WERI-Rb-1 (cell line): ENCODE measurements at regions not wholly inside any gene's neighbourhood (a gene's known extent, or its start where the extent isn't known, plus 50 kb on each side); places are given as distances from the start of the nearest gene placed in this dataset.

Experiments
- DNase-seq: peaks from one replicate; pipeline ENCODE4 v3.0.0-alpha.2; 2020
- H3K27ac ChIP-seq: fragments of 250-450 bp; sonication (Bioruptor Pico); 2 replicates; pipeline ENCODE4 v1.5.1; 2020; ENCODE audit warnings: mild to moderate bottlenecking, moderate library complexity
- H3K27me3 ChIP-seq: fragments of 250-450 bp; sonication (Bioruptor Pico); 2 replicates; pipeline ENCODE4 v1.5.1; 2021; ENCODE audit warnings: mild to moderate bottlenecking, low read depth, moderate library complexity; ENCODE audit not compliant: insufficient read depth, severe bottlenecking
- H3K36me3 ChIP-seq: fragments of 250-450 bp; sonication (Bioruptor Pico); 2 replicates; pipeline ENCODE4 v1.5.1; 2020; ENCODE audit warnings: mild to moderate bottlenecking, moderate library complexity
- H3K4me3 ChIP-seq: 2 replicates; pipeline ENCODE4 v1.5.1; 2011; ENCODE audit warnings: low read depth, mild to moderate bottlenecking, control low read depth, low read length
- H3K9me3 ChIP-seq: fragments of 250-450 bp; sonication (Bioruptor Pico); 2 replicates; pipeline ENCODE4 v1.5.1; 2021; ENCODE audit warnings: mild to moderate bottlenecking, moderate library complexity; ENCODE audit not compliant: severe bottlenecking
- TF ChIP-seq, protein P1 (sequence below): IDR thresholded peaks from 2 replicates; pipeline ENCODE4 v1.5.1; 2011; ENCODE audit warnings: low read depth, mild to moderate bottlenecking, control low read depth, inconsistent platforms, low read length

DNA sequence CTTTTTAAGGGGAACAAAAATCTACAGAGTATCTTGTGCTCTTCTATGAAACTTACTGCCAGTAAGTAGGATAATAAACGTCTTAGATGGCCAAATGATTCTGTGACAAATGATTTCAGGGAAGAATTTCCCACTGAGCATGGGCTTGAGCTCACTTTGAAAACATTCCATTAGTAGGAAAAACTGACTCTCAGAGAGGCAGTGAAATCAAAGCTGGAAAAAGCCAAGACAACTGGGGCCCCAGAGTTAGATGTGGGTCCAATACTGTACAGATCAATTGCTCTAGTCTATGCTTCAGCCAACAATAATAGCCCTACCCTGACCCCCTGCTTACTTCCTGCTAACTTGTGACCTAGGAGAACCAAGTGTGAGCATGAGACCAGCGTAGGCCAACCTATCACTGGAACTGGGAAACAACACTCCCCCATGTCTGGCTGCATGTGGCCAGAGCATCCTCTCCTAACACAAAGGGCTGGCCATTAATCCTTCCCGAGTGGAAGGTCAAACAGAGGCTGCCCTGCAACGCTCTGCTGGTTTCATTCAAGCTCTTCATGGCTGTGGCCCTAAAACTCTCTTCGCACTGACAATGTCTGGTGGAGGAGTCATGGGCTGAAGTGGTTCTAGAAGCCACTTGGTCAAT, 68.8 kb downstream of the FOXB1 start:
- Histone ChIP-seq H3K27ac (no peak overlapping the region), H3K36me3 (no peaks in the 10 kb centered on the region), H3K4me3 (no peak overlapping the region), H3K27me3 (no peaks in the 10 kb centered on the region), H3K9me3 (no peaks in the 10 kb centered on the region)
- TF ChIP-seq, protein P1, sequence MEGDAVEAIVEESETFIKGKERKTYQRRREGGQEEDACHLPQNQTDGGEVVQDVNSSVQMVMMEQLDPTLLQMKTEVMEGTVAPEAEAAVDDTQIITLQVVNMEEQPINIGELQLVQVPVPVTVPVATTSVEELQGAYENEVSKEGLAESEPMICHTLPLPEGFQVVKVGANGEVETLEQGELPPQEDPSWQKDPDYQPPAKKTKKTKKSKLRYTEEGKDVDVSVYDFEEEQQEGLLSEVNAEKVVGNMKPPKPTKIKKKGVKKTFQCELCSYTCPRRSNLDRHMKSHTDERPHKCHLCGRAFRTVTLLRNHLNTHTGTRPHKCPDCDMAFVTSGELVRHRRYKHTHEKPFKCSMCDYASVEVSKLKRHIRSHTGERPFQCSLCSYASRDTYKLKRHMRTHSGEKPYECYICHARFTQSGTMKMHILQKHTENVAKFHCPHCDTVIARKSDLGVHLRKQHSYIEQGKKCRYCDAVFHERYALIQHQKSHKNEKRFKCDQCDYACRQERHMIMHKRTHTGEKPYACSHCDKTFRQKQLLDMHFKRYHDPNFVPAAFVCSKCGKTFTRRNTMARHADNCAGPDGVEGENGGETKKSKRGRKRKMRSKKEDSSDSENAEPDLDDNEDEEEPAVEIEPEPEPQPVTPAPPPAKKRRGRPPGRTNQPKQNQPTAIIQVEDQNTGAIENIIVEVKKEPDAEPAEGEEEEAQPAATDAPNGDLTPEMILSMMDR: no peak
- no peak for DNase-seq

DNA sequence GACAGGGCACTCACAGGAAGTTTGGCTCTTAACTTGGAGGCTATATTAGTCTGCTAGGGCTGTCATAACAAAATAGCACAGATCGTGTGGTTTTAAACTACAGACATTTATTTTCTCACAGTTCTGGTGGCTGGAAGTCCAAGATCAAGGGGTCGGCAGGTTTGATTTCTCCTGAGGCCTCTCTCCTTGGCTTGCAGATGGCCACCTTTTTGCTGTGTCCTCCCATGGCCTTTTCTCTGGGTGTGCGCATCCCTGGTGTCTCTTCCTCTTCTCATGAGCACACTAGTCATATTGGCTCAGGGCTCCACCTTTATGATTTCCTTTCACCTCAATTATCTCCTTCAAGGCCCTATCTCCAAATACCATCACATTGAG, 69.3 kb downstream of the FOXB1 start:
- TF ChIP-seq, protein P1: no peak
- no peaks in the 10 kb centered on the region for H3K36me3 ChIP-seq
- no peaks in the 10 kb centered on the region for H3K9me3 ChIP-seq
- no peak for DNase-seq
- H3K27ac ChIP-seq: no peak overlapping the region
- H3K27me3 ChIP-seq: no peaks in the 10 kb centered on the region
- no peak overlapping the region for H3K4me3 ChIP-seq

DNA sequence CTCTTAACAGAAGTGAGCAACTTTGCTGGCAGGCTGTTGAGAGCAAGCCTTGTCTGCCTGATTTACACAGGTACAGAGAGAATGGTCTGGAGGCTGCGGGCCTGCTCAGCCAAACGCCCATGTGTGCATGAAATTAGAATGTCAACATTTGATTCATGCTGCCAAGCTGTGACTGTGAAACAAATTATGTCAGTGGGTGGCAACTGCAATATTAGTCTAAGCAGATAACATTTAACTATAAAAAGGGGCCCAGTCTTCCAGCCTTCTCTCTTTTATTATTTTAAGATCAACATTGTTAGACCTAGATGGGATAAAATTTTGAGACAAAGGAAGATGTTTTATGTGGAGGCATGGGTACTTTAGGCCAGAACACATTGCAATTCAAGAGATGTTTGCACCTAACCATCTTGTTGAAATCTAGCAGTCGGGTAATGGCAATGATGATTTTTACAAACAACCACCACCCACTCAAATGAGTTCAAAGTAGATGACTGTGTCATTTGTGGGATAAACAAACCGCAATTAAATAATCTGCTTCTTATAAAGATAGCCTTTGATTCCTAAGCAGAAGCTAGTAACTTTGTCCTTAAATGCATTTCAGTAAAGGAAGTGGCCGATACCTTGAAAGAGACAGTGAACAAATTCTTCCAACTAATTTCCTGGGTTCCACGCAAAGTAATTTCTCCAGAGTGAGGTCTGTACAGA, 70.2 kb downstream of the FOXB1 start:
- TF ChIP-seq, protein P1: no peak
- no peak for DNase-seq
- H3K4me3 ChIP-seq: no peak overlapping the region
- H3K27ac ChIP-seq: no peak overlapping the region
- no peaks in the 10 kb centered on the region for H3K36me3 ChIP-seq
- no peaks in the 10 kb centered on the region for H3K9me3 ChIP-seq
- no peaks in the 10 kb centered on the region for H3K27me3 ChIP-seq

DNA sequence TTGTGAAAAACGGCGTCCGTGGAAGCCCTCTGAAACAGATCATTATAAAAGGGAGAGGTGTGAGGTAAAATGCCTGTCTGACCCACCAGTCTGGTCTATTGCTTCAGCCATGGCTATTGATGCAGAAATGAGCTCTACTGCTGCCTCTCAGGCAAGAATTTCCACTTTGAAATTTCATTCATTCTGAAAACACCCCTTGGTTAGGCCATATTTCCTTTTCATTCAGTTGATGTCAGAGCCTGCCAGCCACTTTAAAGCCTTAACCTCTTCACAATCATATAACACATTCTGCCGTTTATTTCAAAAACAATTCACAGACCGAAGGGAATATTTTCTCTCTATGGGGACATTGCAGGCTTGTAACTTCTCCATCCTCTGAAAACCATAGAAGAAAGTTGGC, 71.9 kb downstream of the FOXB1 start:
- Histone ChIP-seq H3K27me3 (no peaks in the 10 kb centered on the region), H3K27ac (no peak overlapping the region), H3K9me3 (no peaks in the 10 kb centered on the region), H3K36me3 (no peaks in the 10 kb centered on the region), H3K4me3 (no peak overlapping the region)
- no peak for DNase-seq
- TF ChIP-seq, protein P1: no peak

DNA sequence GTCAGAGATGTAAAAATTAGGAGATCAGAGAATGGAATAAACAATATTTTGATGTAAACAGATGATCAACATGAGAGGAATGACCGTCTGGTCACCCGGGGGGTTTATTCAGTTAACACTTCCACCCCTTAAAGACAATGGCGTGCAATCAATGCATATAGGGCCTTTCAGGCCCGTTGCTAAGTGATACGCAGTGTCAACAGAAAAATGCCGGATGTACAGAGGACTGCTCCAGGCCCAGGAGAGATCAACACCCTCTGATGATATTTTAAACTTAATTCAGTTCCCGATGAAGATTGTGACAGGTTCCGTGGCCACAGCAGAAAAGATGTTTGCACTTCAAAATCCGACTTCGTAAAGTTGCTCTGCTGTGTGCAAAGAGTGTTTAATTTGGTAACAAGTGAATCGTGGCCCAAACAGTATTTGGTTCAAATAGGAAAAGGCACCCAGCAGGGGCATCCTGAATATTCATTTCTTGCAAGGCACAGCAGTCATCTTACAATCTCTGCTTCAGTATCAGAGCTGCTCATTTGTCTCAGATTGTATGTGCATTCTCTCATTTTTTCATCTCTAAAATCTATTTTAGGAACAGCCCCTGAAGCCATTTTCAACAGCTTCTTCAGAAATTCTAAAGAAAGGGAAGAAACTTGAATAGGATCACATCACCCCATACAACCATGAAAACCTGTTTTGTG, 72.6 kb downstream of the FOXB1 start:
- Histone ChIP-seq H3K36me3 (no peaks in the 10 kb centered on the region), H3K9me3 (no peaks in the 10 kb centered on the region), H3K4me3 (no peak overlapping the region), H3K27me3 (no peaks in the 10 kb centered on the region), H3K27ac (no peak overlapping the region)
- no peak for DNase-seq
- TF ChIP-seq, protein P1: no peak
